ENCODE measurements at regions not wholly inside any gene's neighbourhood (a gene's known extent, or its start where the extent isn't known, plus 50 kb on each side); places are given as distances from the start of the nearest gene placed in this dataset.
"Not testable (repeated sequence)": the region's sequence is repeated elsewhere in the genome, so short reads cannot be mapped to it uniquely, and the experiment has no call there.

DNA sequence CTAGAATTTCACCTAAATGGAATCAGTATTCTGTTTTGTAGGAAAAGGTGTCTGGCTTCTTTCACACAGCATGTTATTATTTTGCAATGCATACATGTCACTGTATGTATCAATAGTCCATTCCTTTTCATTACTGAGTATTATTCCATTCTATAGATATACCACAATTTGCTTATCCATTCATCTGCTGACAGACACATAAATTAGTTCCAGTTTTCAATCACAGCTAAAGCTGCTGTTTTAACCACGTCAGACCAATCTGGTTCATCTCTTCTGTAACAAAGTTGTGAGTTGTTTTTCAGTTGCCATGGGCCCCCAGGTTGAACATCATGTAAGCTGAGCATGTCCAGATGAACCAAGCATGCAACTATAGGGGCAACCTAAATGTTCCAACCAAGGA is 282.1 kb upstream of the MKLN1 start:
- DNase-seq (ENCODE audit: low read depth in 3 of 3) = no peak

DNA sequence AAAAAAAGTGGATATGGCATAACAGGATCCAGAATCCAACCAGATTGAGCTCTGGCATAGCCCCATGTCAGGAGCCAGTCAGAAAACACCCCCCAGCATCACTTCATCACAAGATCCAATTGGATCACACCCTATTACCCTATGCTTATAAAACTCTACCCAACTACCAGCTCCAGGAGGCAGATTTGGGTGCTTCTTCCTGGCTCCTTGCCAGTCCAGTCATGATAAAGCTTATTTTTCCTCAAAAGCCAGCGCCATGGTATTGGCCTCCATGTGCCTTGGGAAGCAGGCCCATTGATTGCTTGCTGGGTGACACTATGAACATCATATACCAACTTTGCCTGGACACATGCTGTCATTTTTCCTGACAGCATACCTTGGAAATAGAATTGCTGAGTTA is 281.4 kb upstream of the MKLN1 start:
- no peak for DNase-seq (ENCODE audit: low read depth in 3 of 3)

DNA sequence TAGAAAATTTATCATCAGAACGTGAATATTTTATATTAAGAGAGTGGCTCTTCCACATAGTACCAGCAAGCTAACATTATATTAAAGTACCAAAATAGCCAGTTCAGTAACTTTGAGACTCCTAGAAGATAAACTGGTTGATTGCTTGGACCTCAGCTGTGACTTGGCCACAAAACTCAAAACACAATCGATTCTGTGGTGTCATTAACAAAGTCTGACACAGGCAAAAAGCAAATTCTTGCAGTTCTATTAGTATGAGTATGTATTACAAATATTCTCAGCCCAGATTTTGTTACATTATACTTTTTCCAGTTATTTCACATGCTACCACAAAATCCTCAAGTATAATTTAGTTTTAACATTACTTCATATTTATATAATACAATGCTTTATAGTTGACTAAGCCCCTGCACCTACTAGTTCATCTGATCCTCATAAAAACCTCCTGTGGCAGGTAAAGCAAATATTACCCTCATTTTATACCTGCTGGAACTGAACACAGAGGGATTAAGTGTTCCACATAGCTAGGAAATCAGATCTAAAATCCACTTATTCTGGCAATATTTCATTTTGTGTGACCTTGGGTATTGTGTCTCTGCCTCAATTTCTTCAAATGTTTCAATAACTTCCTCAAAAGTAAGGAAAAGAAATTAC is 279.9 kb upstream of the MKLN1 start:
- DNase-seq (ENCODE audit: low read depth in 3 of 3) = no peak

DNA sequence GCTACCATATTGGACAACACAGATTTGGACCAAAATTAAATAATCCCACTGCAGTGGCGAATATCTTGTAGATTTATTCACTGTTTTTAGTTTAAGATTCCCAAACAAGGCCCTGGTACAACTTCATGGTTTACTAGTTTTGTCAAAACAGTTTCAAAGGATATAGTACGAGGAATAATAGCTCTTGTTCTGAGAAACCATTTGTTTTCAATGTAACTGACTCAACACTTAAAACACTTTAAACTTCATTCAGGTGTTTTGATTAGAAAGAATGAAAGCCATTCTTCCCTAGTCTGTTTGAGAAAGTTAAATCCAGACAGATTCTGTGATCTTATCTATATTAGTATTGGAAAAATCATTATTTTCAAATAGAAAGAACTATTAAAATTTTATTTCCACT is 276.4 kb upstream of the MKLN1 start:
- no peak for DNase-seq (ENCODE audit: low read depth in 3 of 3)

DNA sequence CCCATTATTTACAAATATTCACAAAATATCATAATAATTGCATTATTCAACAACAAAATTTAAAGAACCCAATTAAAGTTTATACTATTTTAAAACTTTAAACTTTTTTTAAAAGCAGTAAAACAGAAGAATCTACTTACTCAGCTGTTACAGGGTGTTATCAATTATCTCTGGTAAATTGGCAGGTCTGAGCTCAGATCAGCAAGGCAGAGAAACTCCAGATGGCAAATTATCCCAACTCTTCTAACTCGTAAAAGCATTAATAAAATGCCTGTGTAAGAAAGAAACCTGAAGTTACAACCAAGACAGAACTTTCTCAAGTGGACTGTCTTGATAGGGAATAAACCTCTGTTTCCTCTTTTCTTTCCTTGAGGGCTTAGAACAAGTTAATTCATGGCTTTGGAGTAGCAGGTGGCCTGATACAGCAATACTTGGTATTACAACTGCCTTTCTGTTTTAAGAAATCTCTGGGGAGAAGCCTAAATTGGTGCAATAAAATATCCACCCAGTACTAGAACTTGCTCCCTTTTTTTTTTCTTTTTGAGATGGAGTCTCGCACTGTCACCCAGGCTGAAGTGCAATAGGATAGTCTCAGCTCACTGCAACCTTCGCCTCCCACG is 275.3 kb upstream of the MKLN1 start:
- no peak for DNase-seq (ENCODE audit: low read depth in 3 of 3)

DNA sequence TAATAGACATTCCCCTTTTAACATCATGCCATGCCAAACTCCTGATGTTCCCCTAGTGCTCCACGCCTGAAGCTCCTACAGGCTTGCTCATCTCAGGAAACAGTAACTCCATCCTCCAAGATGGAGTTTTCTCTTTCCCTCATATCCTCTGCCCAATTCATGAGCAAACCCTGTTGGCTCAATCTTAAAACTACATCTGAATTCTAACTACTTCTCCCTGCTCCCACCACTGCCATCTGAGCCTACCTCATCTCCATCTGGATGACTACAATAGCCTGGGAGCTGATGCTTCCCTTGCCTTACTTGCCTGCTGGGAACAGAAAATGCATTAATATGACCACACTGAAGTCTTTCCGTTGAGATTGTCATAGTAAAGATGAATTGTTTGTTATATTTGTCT is 271.7 kb upstream of the MKLN1 start:
- no peak for DNase-seq (ENCODE audit: low read depth in 3 of 3)

DNA sequence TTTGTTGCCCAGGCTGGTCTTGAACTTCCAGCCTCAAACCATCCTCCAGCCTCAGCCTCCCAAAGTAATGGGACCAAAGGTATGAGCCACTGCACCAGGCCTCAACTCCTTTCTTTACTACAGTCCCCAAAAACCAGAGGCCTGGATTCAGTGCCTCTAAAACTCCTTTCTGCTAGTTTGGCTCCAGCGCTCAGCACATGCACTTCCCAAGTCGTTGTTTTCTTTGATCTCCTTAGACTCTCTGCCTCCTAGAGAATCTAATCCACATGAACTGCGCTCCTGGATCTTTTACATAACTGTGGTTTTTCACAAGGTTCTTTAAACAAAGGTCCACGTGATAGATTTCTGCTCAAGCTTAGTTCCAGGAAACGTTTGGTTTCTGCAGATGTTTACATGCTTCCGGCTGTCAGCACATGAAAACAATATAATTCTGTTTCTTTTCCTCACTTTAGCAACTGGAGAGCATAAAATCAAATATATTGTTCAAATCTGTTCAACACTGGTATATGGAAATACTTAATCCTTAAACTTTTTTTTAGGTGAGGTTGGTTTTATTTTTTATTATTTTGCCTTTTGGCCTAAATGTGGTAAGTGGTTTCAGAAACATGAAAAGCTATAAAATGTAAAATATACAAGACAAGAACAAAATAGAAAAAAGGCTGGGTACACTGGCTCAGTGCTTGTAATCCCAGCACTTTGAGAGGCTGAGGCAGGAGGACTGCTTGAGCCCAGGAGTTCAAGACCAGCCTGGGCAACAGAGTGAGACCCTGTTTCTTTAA is 270.5 kb upstream of the MKLN1 start:
- DNase-seq (ENCODE audit: low read depth in 3 of 3) = no peak

DNA sequence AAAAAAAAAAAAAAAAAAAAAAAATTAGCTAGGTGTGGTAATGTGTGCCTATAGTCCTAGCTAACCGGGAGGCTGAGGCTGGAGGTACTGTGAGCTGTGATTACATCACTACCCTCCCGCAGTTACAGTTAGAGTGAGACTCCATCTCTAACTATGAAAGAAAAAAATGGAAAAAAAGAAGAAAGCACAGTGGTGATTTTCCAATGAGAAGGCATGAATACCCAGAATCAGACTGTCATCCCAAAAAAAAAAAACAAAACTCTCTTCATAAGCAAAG is 269.9 kb upstream of the MKLN1 start:
- no peak for DNase-seq (ENCODE audit: low read depth in 3 of 3)

DNA sequence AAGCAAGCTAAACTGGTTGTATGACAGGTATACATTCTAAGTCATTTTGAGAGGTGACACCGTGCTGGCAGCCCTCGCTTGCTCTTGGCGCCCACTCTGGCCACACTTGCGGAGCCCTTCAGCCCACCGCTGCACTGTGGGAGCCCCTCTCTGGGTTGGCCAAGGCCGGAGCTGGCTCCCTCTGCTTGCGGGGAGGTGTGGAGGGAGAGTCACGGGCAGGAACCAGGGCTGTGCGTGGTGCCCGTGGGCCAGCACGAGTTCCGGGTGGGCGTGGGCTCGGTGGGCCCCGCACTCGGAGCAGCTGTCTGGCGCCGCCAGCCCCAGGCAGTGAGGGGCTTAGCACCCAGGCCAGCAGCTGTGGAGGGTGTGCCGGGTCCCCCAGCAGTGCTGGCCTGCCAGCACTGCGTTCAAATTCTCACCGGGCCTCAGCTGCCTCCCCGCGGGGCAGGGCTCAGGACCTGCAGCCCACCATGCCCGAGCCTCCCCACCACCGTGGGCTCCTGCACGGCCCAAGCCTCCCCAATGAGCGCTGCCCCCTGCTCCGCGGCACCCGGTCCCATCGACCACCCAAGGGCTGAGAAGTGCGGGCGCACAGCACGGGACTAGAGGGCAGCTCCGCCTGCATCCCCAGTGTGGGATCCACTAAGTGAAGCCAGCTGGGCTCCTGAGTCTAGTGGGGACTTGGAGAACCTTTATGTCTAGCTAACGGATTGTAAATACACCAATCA is 269.0 kb upstream of the MKLN1 start:
- not testable (repeated sequence) for DNase-seq (ENCODE audit: low read depth in 3 of 3)

DNA sequence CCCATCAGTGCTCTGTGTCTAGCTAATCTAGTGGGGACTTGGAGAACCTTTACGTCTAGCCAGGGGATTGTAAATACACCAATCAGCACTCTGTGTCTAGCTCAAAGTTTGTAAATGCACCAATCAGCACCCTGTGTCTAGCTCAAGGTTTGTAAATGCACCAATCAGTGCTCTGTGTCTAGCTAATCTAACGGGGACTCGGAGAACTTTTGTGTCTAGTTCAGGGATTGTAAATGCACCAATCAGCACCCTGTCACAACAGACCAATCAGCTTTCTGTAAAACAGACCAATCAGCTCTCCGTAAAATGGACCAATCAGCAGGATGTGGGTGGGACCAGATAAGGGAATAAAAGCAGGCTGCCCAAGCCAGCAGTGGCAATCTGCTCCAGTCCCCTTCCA is 268.3 kb upstream of the MKLN1 start:
- not testable (repeated sequence) for DNase-seq (ENCODE audit: low read depth in 3 of 3)

DNA sequence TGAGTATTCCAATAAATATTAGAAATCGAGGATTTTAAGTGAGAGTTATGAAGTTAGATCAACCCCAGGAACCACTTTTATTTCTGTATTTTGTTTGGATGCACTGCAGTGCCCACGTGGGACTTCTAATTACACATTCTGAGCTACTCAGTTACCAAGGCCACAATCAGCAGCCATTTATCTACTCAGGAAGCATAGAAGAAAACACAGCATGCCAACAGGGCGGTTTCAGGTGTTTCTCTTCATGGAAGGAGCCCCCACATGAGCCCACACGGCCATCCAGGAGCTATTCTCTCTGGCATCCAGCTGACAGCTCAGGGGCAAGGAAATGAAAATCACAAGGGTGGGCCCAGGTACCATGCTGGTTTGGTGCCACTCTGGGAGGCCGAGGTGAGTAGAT is 266.5 kb upstream of the MKLN1 start:
- DNase-seq (ENCODE audit: low read depth in 3 of 3) = no peak

DNA sequence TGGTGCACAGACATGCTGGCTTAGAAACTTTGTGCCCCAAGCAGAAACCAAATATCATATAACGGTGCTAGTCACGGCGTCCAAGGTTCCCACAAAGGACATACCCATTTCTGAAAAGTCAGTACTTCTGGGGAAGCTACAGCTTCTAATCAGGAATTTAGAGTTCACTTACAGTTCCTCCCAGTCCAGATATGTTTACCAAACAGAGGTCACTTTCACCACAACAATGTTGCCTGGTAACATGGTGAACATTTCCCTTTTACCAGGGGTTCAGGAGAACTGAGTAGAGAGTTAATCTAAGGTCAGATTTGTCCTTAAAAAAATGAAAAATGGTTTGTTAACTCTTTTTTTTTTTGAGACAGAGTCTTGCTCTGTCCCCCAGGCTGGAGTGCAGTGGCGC is 265.9 kb upstream of the MKLN1 start:
- DNase-seq (ENCODE audit: low read depth in 3 of 3) = no peak

DNA sequence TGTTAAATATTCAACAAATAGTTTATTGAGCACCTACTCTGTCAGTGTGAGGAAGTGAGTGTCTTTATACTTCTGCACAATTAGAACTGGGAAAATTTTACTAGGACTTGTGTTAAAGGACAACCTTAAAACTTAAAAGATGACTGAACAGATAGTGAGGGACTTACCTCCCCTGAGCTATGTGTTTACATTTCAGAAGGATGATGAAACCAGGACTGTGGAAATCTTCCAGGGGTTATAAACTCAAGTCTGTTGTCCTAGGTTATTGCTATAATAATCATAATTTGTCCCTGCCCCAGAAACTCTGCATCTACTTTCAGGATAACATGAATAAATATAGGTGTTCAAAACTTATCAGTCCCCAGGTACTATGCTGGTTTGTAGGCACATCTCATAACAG is 261.0 kb upstream of the MKLN1 start:
- no peak for DNase-seq (ENCODE audit: low read depth in 3 of 3)

DNA sequence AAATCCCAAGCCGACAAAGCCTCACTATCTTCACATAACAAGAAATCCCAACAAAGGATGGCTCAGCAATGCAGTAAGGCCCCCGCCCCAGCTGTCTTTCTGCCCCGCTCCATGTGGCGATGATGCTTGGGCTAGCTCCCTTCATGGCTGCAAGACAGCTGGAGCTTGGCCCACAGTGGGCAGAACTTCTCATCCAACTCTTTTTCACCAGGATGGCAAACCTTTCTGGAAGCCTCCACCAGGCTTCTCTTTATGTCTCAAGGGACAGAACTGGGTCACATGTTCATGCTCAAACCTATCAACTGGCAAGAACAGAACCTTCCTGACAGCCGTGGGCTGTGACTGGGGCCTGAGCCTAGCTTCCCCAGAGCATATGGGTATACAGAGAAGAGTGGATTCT is 260.5 kb upstream of the MKLN1 start:
- DNase-seq (ENCODE audit: low read depth in 3 of 3) = no peak

DNA sequence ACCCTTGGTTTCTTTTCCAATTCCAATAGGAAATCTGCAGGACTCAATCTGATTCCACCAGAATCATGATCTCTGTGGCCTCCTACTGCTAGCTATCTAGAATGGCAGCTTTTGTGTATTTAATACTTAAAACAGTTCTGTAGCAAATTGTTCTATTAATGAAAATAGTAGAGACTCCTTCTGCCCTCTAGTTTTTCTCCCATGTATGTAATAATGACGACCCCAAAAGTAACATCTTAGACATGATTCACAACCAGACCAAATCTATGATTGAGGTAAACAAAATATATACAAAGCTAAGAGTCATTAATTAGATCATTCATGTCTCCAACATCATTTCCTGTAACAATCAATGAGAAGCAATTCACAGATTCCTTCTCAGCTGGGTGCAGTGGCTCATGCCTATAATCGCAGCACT is 259.1 kb upstream of the MKLN1 start:
- no peak for DNase-seq (ENCODE audit: low read depth in 3 of 3)

DNA sequence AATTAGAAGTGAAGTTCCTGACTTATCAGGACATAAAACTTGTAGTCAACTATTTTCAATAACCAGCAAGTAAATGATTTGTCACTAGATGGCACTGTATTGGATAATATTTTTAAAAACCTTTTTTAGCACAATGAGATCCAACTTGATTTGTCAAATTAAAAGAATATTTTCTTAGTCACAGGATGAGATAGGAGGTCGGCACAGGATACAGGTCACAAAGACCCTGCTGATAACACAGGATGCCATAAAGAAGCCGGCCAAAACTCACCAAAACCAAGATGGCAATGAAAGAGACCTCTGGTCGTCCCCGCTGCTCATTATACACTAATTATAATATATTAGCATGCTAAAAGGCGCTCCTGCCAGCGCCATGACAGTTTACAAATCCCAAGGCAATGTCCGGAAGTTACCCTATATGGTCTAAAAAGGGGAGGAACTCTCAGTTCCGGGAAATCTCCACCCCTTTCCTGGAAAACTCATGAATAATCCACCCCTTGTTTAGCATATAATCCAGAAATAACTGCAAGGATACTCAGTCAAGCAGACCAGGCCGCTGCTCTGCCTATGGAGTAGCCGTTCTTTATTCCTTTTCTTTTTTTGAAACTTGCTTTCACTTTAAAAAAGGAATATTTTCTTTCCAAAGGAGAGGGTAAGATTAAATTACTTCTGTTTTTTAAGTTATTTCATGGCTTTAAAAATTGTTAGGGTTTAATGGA is 255.7 kb upstream of the MKLN1 start:
- DNase-seq (ENCODE audit: low read depth in 3 of 3) = no peak

DNA sequence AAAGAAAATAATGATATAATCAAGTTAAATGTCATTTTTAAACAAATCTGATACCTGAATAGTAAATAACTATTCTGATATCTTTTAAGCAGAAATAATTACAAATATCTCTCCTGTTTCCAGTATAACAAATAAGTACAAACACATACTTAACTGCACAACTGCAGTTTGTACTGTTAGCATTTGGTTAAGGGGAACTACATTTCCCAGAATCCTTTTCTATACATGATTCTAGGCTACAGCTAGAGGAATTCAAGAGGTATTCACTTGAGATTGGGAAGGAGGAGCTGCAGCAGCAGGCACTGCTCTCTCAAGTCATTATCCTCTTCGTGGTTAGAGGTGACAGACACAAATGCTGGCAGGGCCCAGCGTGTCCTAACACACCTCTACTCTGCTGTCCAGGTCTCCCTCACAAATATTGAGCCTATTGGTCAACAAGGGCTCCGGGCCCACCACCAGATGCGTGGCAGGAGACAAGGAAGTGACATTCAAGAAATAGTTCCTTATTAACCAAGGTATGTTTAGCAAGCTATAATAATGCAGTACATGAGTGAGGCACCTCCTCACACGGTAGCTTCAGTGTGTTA is 255.1 kb upstream of the MKLN1 start:
- DNase-seq (ENCODE audit: low read depth in 3 of 3) = no peak

DNA sequence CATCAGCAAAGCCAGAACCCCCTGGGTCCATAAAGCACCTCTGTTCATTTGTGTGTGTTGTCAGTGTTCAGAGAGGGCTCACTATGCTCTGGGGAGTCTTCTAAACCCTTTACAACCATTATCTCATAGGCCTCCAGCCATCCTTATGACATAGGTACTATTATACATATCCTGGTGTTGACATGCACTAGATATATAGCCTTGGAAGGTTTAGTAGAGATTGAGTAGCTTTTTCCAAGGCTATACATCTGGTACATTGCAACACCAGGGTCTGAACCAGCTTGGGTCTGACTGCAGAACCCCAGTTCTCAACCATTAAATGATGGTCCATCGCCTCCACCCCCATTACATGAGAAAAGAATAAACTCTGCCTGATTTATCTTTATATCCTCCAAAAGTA is 253.6 kb upstream of the MKLN1 start:
- no peak for DNase-seq (ENCODE audit: low read depth in 3 of 3)

DNA sequence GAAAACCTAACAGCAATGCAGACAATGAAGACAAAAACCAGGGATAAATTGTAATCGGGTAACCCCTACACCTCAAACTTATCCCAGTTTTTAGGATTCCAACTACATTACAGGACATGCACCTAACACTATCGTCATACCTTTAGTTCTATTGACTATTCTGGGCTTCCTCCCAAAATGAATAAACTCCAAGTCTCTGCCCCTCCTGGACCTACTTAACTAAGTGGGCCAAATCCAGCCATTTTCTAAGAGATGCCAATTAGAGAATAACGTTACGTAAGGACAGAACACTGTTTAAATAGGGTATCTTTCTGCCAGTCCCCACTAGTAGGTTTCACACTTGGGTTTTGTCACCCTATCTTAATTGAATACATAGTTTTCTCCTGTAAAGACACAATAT is 253.1 kb upstream of the MKLN1 start:
- DNase-seq (ENCODE audit: low read depth in 3 of 3) = no peak

DNA sequence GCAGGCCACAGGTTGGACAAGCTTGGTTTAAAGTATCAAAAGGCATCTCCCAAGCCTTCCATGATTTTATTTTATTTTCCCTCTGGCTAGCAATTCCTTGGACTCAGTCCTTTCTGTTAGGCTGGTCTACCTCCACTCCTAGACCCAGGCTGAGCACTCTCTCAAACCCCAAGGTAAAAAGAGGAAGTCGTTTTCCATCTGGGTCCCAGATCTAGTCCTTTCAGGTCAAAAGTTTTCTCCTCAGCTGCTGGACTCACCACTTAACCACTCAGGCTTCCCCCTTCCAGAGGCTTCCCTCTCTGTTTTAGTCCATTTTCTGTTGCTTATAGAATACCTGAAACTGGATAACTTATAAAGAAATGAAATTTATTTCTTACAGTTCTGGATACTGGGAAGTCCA is 252.3 kb upstream of the MKLN1 start:
- no peak for DNase-seq (ENCODE audit: low read depth in 3 of 3)

DNA sequence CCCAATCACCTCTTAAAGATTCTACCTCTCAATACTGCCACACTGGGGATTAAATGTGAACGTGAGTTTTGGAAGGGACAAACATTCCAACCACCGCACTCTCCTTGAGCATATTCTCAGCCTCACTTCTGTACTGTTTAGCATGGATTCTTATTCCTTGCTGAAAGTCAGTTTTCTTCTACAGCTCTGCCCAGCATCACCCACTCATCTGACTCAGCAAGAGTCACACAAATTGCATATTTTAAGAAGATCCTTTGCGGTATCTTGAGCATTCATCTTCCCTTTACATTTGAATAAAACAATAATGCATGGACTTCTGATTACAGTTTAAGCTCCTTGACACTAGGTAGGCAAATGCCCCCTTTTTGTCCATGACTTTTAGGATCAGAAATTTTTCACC is 251.6 kb upstream of the MKLN1 start:
- no peak for DNase-seq (ENCODE audit: low read depth in 3 of 3)

DNA sequence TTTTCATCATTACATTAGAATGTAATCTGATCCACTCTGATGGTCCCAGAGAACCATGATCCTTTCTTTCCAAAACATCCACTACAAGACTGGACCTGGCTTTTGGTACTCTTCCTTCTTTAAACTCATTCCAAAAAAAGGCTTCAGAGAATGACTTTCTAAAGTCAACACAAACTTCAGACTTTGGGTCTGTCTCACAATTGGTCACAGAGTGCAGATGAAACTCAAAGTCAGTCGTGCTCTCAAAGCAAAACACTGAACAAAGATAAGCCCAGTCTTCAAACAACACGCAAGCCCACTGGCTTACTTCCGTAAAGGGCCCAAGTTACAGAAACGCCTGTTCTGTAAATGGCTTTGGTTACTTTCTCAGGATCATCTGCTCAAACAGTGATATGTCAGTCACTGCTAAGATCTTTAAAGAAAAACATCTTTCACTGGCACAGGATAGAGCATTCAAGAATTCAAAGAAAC is 250.9 kb upstream of the MKLN1 start:
- DNase-seq (ENCODE audit: low read depth in 3 of 3) = no peak
